NT2/D1 (cell line): ENCODE measurements at regions not wholly inside any gene's neighbourhood (a gene's known extent, or its start where the extent isn't known, plus 50 kb on each side); places are given as distances from the start of the nearest gene placed in this dataset.

Source experiments
- SUZ12 ChIP-seq: IDR thresholded peaks from 2 replicates; pipeline ENCODE4 v1.6.1; 2011; ENCODE audit not compliant: insufficient read length, insufficient read depth; ENCODE audit errors: extremely low read depth
- ZNF274 ChIP-seq: IDR thresholded peaks from 2 replicates; pipeline ENCODE4 v1.6.1; 2011; ENCODE audit warnings: mild to moderate bottlenecking, low read depth, low read length

DNA sequence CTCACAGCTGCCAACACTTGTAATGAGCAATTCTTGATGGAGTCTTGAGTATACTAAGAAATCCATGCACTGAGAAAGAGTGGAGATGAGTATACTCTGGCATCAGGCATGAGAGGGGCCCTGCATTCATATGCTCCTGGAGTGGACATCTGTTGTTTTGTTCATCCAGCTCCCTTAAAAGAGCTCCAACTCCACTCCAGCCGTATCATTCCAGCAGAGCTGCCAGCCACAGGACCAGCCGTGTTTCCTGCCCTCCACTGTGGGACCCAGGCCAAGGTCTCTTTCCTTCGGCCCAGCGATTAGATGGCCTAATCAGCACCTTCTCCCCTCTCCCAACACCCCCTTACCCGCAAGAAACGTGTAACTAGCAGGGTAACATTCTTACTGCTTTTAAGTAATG is 144.5 kb downstream of the OMA1 start:
- TF ChIP-seq ZNF274 (no peak), SUZ12 (no peak)
